ENCODE measurements at regions not wholly inside any gene's neighbourhood (a gene's known extent, or its start where the extent isn't known, plus 50 kb on each side); places are given as distances from the start of the nearest gene placed in this dataset.

DNA sequence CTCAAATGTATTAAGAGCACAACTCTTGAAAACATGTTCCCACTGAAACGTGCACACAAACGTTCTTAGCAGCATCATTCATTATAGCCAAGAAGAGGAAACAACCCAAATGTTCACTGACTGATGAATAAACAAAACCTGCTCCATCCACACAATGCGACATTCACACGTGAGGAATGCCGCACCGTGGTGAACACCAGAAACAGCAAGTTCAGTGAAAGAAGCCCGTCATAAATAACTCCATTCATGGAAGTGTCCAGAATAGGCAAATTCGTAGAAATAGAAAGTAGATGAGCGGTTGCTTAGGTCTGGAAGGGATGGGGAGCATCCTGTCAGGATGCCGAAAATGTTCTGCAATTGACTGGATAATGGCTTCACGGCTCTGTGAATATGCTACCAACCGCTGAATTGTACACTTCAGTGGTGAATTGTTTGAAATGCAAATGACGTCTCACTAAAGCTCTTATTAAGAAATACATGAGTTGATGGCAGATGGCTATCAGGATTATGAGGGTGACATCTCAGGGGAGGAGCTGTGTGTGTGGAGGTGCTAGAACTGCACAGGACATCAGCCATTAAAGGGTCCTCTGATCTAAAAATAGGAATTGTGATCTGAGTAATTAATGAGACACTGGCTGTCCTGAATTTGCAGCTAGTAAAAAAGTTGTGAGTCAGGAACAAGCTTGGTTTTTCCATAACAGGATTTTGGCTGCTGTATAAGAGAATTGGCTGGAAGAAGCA is 771.0 kb downstream of the KCNJ18 start:
- TF ChIP-seq, protein P1, sequence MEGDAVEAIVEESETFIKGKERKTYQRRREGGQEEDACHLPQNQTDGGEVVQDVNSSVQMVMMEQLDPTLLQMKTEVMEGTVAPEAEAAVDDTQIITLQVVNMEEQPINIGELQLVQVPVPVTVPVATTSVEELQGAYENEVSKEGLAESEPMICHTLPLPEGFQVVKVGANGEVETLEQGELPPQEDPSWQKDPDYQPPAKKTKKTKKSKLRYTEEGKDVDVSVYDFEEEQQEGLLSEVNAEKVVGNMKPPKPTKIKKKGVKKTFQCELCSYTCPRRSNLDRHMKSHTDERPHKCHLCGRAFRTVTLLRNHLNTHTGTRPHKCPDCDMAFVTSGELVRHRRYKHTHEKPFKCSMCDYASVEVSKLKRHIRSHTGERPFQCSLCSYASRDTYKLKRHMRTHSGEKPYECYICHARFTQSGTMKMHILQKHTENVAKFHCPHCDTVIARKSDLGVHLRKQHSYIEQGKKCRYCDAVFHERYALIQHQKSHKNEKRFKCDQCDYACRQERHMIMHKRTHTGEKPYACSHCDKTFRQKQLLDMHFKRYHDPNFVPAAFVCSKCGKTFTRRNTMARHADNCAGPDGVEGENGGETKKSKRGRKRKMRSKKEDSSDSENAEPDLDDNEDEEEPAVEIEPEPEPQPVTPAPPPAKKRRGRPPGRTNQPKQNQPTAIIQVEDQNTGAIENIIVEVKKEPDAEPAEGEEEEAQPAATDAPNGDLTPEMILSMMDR (IDR thresholded peaks at IDR 0.05), result no peak
- TF ChIP-seq POLR2A (IDR thresholded peaks at IDR 0.05), result no peak

Measured in esophagus squamous epithelium (tissue), 4 donors.